Upper lobe of left lung (tissue), 6 donors: ENCODE measurements at regions not wholly inside any gene's neighbourhood (a gene's known extent, or its start where the extent isn't known, plus 50 kb on each side); places are given as distances from the start of the nearest gene placed in this dataset.

ENCODE experiments used
- ATAC-seq, 2 donors: fragments of 200-7000 bp; cut with Tn5 transposase; one replicate each; pipeline ENCODE4 v1.9.1; 2022; ENCODE audit warnings: mild to moderate bottlenecking in 2 of 2, moderate library complexity in 2 of 2; ENCODE audit not compliant: low FRiP score in 2 of 2
- DNase-seq, 2 donors: peaks; one replicate each; pipeline ENCODE4 v3.0.0-alpha.2; 2019 to 2020
- H3K27ac ChIP-seq, 4 donors: fragments of 200-600 bp; sonication (generic); one replicate each; pipeline ENCODE4 v1.5.1; 2016 to 2019
- H3K27me3 ChIP-seq, 4 donors: fragments of 200-600 bp; sonication (generic); one replicate each; pipeline ENCODE4 v1.5.1; 2017 to 2019
- H3K36me3 ChIP-seq, 4 donors: fragments of 200-600 bp; sonication (generic); one replicate each; pipeline ENCODE4 v1.5.1; 2016 to 2019
- H3K4me1 ChIP-seq, 4 donors: fragments of 200-600 bp; sonication (generic); one replicate each; pipeline ENCODE4 v1.5.1; 2018 to 2019
- H3K4me3 ChIP-seq, 4 donors: fragments of 200-600 bp; sonication (generic); one replicate each; pipeline ENCODE4 v1.5.1; 2017 to 2019; ENCODE audit warnings: mild to moderate bottlenecking in 2 of 4, moderate library complexity in 1 of 4
- H3K9me3 ChIP-seq, 4 donors: fragments of 200-600 bp; sonication (generic); one replicate each; pipeline ENCODE4 v1.5.1; 2018 to 2019
- CTCF ChIP-seq, 6 experiments: fragments of 450-650 bp in 4 of 6; fragments of 200-600 bp in 2 of 6; sonication (generic) in 2 of 6; IDR thresholded peaks; one replicate each; pipeline ENCODE4 v1.5.1; 2016 to 2019; ENCODE audit warnings: antibody characterized with exemption in 6 of 6
- EP300 ChIP-seq, 4 donors: sonication (generic); formaldehyde crosslinking; IDR thresholded peaks; one replicate each; pipeline ENCODE4 v1.5.1; 2017; ENCODE audit warnings: antibody characterized with exemption in 4 of 4, control low read depth in 2 of 4
- POLR2A ChIP-seq, 4 donors: fragments of 450-650 bp; IDR thresholded peaks; one replicate each; pipeline ENCODE4 v1.5.1; 2016 to 2017; ENCODE audit warnings: antibody characterized with exemption in 4 of 4, mild to moderate bottlenecking in 2 of 4
- POLR2AphosphoS5 ChIP-seq, 2 donors: sonication (generic); formaldehyde crosslinking; IDR thresholded peaks; one replicate each; pipeline ENCODE4 v1.5.1; 2017; ENCODE audit warnings: antibody characterized with exemption in 2 of 2
- WGBS, 2 donors: methylation state at CpG; one replicate each; pipeline ENCODE4 v1.1.5; 2017 to 2018; 5-methylcytosine and 5-hydroxymethylcytosine counted together
- donor health status: DM: no; HTN: no; CAD: no; lungs with moderate emphysema.
- donor health status: DM: no; HTN: yes; CAD: no; lungs with severe emphysema.

DNA sequence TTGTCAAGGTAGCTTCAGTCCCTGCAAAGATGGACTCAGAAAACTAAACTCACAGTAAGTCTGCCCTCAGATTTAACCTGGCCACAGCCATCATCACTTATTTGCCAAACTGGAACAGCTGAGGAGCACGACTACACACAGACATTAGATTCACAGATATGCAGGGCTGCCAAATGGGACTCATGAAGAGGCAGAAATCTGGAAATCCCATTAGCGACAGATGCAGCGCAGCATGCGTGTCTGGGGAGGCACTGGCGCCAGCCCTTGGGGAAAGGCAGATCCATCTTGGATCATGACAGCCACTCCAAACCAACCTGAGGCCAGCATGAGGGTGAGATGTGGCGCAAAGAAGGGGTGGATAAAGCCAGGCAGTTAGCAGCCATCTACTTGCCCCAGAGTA lies 160.7 kb upstream of the TSC22D2 start:
- Histone ChIP-seq H3K36me3 (no peaks in the 10 kb centered on the region), H3K9me3 (no peaks in the 10 kb centered on the region), H3K4me1 (no peaks in the 10 kb centered on the region), H3K27ac (no peak overlapping the region), H3K27me3 (no peaks in the 10 kb centered on the region), H3K4me3 (no peak overlapping the region)
- peak in 1 of 2 donors; percentile 15 for DNase-seq
- no peak for TF ChIP-seq POLR2AphosphoS5 (IDR thresholded peaks at IDR 0.05)
- no peak for TF ChIP-seq EP300 (IDR thresholded peaks at IDR 0.05)
- no peak for TF ChIP-seq CTCF (IDR thresholded peaks at IDR 0.05)
- TF ChIP-seq POLR2A (IDR thresholded peaks at IDR 0.05) = no peak
- WGBS, 2 donors = 96 to 100% methylated on average over 6 of the region's 6 CpGs
- no peak for ATAC-seq

DNA sequence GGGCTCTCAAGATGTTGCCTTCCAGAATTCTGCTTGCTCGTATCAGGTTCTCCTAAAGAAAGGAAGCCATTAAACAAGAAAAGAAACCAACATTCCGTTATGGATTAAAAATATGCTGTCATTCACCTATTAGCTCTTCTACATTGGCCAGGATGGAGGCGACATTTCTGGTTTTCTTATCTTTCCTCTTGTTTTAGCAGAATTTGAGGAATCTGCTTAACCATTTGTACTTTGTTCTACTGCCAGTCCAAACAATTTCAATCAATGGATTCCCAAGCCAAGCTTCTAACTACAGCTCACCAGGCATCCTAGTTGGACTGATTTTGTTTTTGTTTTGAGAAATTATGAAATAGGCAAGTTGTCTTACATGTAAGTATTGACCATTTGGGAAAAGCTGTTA lies 164.6 kb upstream of the TSC22D2 start:
- DNase-seq (no peak), ATAC-seq (no peak)
- Histone ChIP-seq H3K4me1 (no peaks in the 10 kb centered on the region), H3K27me3 (no peaks in the 10 kb centered on the region), H3K27ac (no peak overlapping the region), H3K9me3 (no peaks in the 10 kb centered on the region), H3K4me3 (no peak overlapping the region), H3K36me3 (no peaks in the 10 kb centered on the region)
- TF ChIP-seq EP300 (IDR thresholded peaks at IDR 0.05) = no peak
- TF ChIP-seq POLR2A (IDR thresholded peaks at IDR 0.05) = no peak
- no peak for TF ChIP-seq POLR2AphosphoS5 (IDR thresholded peaks at IDR 0.05)
- no peak for TF ChIP-seq CTCF (IDR thresholded peaks at IDR 0.05)
- WGBS, 2 donors = 80 to 83% methylated on average over 3 of the region's 3 CpGs

DNA sequence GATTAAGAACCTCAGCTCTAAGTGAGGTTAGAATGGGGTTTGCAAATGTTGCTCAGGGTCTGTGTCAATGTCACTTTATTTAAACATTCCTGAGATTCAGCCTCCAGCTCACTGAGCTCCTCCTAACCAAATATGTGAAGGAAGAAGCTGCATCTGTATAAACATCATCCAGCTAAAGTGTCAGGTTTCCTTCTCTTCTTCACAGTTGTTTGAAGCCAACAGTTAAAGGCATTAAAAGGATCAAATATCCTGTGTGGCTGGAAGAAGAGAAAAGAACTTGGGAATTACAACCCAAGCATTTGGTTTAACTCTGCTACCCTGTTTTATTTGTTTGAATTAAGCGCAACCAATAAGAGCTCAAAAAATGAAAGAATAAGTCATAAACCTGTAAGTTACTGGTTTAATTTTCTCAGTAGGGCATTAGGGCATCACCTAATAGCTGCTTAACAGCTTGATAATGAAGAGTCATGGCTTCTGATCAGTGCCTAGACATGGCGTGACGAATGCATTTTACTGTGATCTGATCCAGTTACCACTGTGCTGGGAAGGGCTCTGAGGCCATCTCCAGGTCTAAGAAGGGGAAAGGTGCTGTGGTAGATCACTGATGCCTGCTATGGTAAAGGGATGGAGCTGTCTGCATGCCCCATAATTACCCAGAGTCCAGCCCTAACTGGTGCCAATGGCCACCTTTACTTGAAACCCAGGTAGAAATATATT lies 165.7 kb upstream of the TSC22D2 start:
- Histone ChIP-seq H3K36me3 (no peaks in the 10 kb centered on the region), H3K4me3 (no peak overlapping the region), H3K27ac (no peak overlapping the region), H3K9me3 (no peaks in the 10 kb centered on the region), H3K27me3 (no peaks in the 10 kb centered on the region), H3K4me1 (peaks cover 0 to 5% (median 0%) of the 10 kb centered on the region in 4 donors)
- DNase-seq (no peak), ATAC-seq (no peak)
- WGBS, 2 donors = 93 to 96% methylated on average over 3 of the region's 3 CpGs
- TF ChIP-seq POLR2A (IDR thresholded peaks at IDR 0.05) = no peak
- TF ChIP-seq CTCF (IDR thresholded peaks at IDR 0.05) = no peak
- no peak for TF ChIP-seq POLR2AphosphoS5 (IDR thresholded peaks at IDR 0.05)
- no peak for TF ChIP-seq EP300 (IDR thresholded peaks at IDR 0.05)

GRCh38 chr3:150240891-150241290 lies 167.2 kb upstream of the TSC22D2 start:
- no peak overlapping the region for H3K4me3 ChIP-seq
- peaks cover 0 to 5% (median 0%) of the 10 kb centered on the region in 4 donors for H3K4me1 ChIP-seq
- H3K27ac ChIP-seq = no peak overlapping the region
- no peaks in the 10 kb centered on the region for H3K9me3 ChIP-seq
- TF ChIP-seq POLR2A (IDR thresholded peaks at IDR 0.05) (no peak), POLR2AphosphoS5 (IDR thresholded peaks at IDR 0.05) (no peak), CTCF (IDR thresholded peaks at IDR 0.05) (no peak), EP300 (IDR thresholded peaks at IDR 0.05) (no peak)
- ATAC-seq = no peak
- no peaks in the 10 kb centered on the region for H3K36me3 ChIP-seq
- no peak for DNase-seq
- H3K27me3 ChIP-seq = no peaks in the 10 kb centered on the region
- WGBS, 2 donors = 91 to 96% methylated on average over 2 of the region's 2 CpGs

GRCh38 chr3:150239766-150240165 lies 168.3 kb upstream of the TSC22D2 start:
- ATAC-seq = no peak
- Histone ChIP-seq H3K9me3 (no peaks in the 10 kb centered on the region), H3K27ac (no peak overlapping the region), H3K27me3 (no peaks in the 10 kb centered on the region), H3K4me1 (peaks cover 0 to 5% (median 0%) of the 10 kb centered on the region in 4 donors), H3K36me3 (no peaks in the 10 kb centered on the region), H3K4me3 (no peak overlapping the region)
- TF ChIP-seq EP300 (IDR thresholded peaks at IDR 0.05) = no peak
- TF ChIP-seq CTCF (IDR thresholded peaks at IDR 0.05) = no peak
- no peak for TF ChIP-seq POLR2AphosphoS5 (IDR thresholded peaks at IDR 0.05)
- TF ChIP-seq POLR2A (IDR thresholded peaks at IDR 0.05) = no peak
- DNase-seq = no peak
- WGBS, 2 donors = 48 to 52% methylated on average over 1 of the region's 1 CpG
